ENCODE measurements at regions not wholly inside any gene's neighbourhood (a gene's known extent, or its start where the extent isn't known, plus 50 kb on each side); places are given as distances from the start of the nearest gene placed in this dataset.

GRCh38 chr15:72970933-72971760 is 81.1 kb upstream of the NEO1 start:
- TF ChIP-seq CTCF (IDR thresholded peaks at IDR 0.05): no peak

DNA sequence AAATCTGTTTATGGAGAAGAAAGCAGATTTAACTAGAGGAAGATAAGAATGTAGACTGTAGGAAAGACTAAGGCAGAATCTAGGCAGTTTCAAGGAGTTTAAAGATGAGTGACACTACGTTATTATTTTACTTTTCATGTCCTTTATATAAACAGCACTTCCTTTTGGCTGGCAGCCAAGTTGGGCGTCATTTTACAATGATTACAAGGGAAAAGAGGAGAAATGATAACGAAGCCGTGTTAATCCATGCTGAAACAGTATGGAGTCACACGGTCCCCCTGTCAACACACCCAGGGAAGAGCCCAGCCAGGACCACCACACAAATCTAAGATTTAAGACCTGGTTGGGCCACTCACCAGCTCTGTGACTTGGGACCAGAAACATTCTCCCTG is 83.7 kb upstream of the NEO1 start:
- no peak overlapping the region for H3K4me3 Mint-ChIP-seq
- H3K9me3 Mint-ChIP-seq: peaks cover 0 to 2% of the 10 kb centered on the region in 2 donors
- ATAC-seq (no peak), DNase-seq (peak in 1 of 2 donors; percentile 17)
- H3K4me1 Mint-ChIP-seq: peaks cover 73 to 75% of the 10 kb centered on the region in 2 donors
- H3K27ac Mint-ChIP-seq: peak overlapping the region; percentile 35 to 65
- no peaks in the 10 kb centered on the region for H3K36me3 ChIP-seq (ENCODE audit: control insufficient read depth, insufficient read depth, low read length)
- peaks cover 47% of the 10 kb centered on the region for H3K4me1 ChIP-seq (ENCODE audit: control insufficient read depth, insufficient read depth, low read length)
- no peak overlapping the region for H3K27ac ChIP-seq (ENCODE audit: low read length)
- H3K36me3 Mint-ChIP-seq: no peaks in the 10 kb centered on the region
- H3K9me3 ChIP-seq (ENCODE audit: control insufficient read depth, insufficient read depth, low read length): peaks cover 1% of the 10 kb centered on the region
- intact Hi-C loops (cut with micrococcal nuclease): loop anchor here (10.0 kb wide), 1 partner anchor 164 kb away; no protein-coding TSS in a partner anchor
- H3K27me3 ChIP-seq (ENCODE audit: control insufficient read depth, insufficient read depth, low read length): no peaks in the 10 kb centered on the region
- H3K27me3 Mint-ChIP-seq (ENCODE audit: low read depth in 2 of 2): no peaks in the 10 kb centered on the region
- TF ChIP-seq CTCF (IDR thresholded peaks at IDR 0.05): no peak
- H3K4me3 ChIP-seq (ENCODE audit: low read length): no peak overlapping the region
- 45% methylated on average over 4 of the region's 5 CpGs for WGBS (ENCODE audit: insufficient coverage)

More at GRCh38 chr15:72970933-72971760, 81.1 kb upstream of the NEO1 start:
- WGBS (ENCODE audit: insufficient coverage): 47% methylated on average over 12 of the region's 12 CpGs
- Mint-ChIP-seq H3K27me3 (ENCODE audit: low read depth in 2 of 2) (no peaks in the 10 kb centered on the region), H3K36me3 (no peaks in the 10 kb centered on the region), H3K4me1 (peaks cover 57 to 62% of the 10 kb centered on the region in 2 donors), H3K9me3 (no peaks in the 10 kb centered on the region), H3K27ac (peak overlapping the region; percentile 7 to 19), H3K4me3 (peak overlapping the region; percentile 36)
- H3K36me3 ChIP-seq (ENCODE audit: control insufficient read depth, insufficient read depth, low read length): no peaks in the 10 kb centered on the region
- ATAC-seq (peak in 1 of 3 donors; percentile 30), DNase-seq (no peak)
- H3K27me3 ChIP-seq (ENCODE audit: control insufficient read depth, insufficient read depth, low read length): no peaks in the 10 kb centered on the region
- no peaks in the 10 kb centered on the region for H3K9me3 ChIP-seq (ENCODE audit: control insufficient read depth, insufficient read depth, low read length)
- no peak overlapping the region for H3K4me3 ChIP-seq (ENCODE audit: low read length)
- H3K27ac ChIP-seq (ENCODE audit: low read length): no peak overlapping the region
- peaks cover 35% of the 10 kb centered on the region for H3K4me1 ChIP-seq (ENCODE audit: control insufficient read depth, insufficient read depth, low read length)
- intact Hi-C loops (cut with micrococcal nuclease): no loop called here

- no peaks in the 10 kb centered on the region for H3K27me3 Mint-ChIP-seq (ENCODE audit: low read depth in 2 of 2)
- Histone ChIP-seq H3K4me1 (ENCODE audit: control insufficient read depth, insufficient read depth, low read length) (peaks cover 52% of the 10 kb centered on the region), H3K27ac (ENCODE audit: low read length) (peak overlapping the region; percentile 59), H3K36me3 (ENCODE audit: control insufficient read depth, insufficient read depth, low read length) (no peaks in the 10 kb centered on the region), H3K27me3 (ENCODE audit: control insufficient read depth, insufficient read depth, low read length) (no peaks in the 10 kb centered on the region), H3K4me3 (ENCODE audit: low read length) (no peak overlapping the region), H3K9me3 (ENCODE audit: control insufficient read depth, insufficient read depth, low read length) (peaks cover 6% of the 10 kb centered on the region)
- ATAC-seq: peak in 2 of 3 donors; percentile 2 to 24
- H3K36me3 Mint-ChIP-seq: no peaks in the 10 kb centered on the region
- intact Hi-C loops (cut with micrococcal nuclease): loop anchor here (10.0 kb wide), 1 partner anchor 163 kb away; no protein-coding TSS in a partner anchor
- TF ChIP-seq CTCF (IDR thresholded peaks at IDR 0.05): no peak
- peak overlapping the region; percentile 69 for H3K4me3 Mint-ChIP-seq
- 51% methylated on average over 4 of the region's 5 CpGs for WGBS (ENCODE audit: insufficient coverage)
- peaks cover 76 to 80% of the 10 kb centered on the region in 2 donors for H3K4me1 Mint-ChIP-seq
- H3K9me3 Mint-ChIP-seq: peaks cover 0 to 2% of the 10 kb centered on the region in 2 donors
- H3K27ac Mint-ChIP-seq: peak overlapping the region; percentile 65 to 84
- no peak for DNase-seq
These were observed 84.3 kb upstream of the NEO1 start for GRCh38 chr15:72967811-72968530.

Measured in natural killer cell (primary cell).